Cardiac septum (tissue), 1 donor: ENCODE measurements at regions not wholly inside any gene's neighbourhood (a gene's known extent, or its start where the extent isn't known, plus 50 kb on each side); places are given as distances from the start of the nearest gene placed in this dataset.
A peak's percentile ranks its signal among the peaks of the same experiment; 100 is the strongest.

ENCODE experiments used
- DNase-seq: peaks from one replicate; pipeline ENCODE4 v3.0.0-alpha.2; 2020; ENCODE audit warnings: low spot score
- intact Hi-C: fragments of 100-400 bp; cut with DNase I; formaldehyde crosslinking; loops from one replicate; pipeline ENCODE4 v1.14.0; 2022
- donor health status: DM: no; HTN: no; CAD: no.

DNA sequence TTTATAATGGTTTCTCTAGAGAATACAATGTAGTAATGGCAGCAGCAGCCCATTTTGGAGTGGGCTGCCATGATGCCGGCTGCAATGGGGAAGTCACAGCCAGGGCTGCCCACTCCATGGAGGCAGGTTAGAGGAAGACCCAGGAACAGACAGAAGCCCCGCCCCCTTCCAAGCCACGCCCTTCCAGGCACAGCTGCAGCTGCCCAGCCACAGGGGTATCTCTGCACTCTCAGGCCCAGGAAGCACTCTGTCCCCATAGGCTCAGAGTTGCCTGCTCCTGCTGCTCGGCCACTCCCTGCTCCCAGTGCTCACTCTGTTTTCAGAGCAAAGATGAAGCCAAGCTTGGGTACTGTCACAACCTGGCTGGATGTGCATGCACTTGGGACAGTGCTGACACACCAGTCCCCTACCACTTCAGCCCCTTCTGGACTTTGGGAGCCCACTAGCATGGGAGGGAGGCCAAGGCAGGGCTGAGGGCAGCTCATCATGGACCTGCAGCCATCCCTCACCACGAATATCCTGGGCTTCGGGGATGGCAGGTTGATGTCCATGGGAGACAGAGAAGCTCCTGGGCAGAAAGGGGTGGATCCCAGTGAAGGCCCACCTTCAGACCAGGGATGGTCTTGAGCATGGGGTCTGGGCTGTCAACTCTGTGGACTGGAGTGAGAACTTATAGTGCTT is 1224.2 kb downstream of the SLITRK5 start:
- no peak for DNase-seq
- intact Hi-C loops: no loop called here

DNA sequence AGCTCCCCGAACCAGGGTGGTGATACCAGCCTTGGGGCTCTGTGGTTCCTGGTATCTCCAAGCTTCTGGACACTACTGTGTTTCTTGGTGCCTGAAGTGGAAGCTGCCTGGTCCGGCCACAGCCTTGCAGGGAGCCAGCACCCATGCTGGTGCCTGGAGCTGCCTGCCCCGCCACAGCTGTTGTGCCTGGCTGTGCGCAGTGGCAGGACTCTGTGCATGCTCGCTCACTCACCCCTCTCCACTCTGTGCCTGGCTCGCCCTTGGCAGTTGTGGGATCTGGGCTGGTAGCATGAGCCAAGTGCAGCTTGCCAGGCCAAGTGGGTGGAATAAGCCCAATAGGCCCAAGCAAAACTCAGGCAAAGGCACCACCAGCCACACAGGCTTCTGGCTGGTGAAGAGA is 1225.3 kb downstream of the SLITRK5 start:
- no peak for DNase-seq
- intact Hi-C loops: no loop called here

DNA sequence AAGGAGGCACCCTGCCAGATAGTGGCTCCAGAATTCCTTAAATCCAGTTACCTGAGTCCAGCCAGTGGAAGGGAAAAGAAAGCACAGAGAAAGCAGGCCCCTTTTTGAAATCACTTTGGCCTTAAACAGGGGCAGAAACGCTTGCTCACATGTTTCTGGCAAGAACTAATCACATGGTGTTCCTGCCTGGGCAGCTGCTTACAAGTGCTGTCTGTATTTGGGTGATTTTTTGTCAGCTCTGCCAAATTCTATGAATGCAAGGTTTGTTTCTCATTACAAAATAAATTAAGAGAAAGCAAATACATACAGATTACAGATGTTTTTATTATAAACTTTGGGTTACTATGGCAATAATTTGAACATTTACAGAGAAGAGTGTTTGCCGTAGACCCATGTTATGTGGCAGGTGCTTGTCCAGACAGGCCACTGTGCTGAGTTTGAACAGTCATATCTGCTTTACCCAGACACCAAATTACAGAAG is 1237.8 kb downstream of the SLITRK5 start:
- no peak for DNase-seq
- intact Hi-C loops: no loop called here

DNA sequence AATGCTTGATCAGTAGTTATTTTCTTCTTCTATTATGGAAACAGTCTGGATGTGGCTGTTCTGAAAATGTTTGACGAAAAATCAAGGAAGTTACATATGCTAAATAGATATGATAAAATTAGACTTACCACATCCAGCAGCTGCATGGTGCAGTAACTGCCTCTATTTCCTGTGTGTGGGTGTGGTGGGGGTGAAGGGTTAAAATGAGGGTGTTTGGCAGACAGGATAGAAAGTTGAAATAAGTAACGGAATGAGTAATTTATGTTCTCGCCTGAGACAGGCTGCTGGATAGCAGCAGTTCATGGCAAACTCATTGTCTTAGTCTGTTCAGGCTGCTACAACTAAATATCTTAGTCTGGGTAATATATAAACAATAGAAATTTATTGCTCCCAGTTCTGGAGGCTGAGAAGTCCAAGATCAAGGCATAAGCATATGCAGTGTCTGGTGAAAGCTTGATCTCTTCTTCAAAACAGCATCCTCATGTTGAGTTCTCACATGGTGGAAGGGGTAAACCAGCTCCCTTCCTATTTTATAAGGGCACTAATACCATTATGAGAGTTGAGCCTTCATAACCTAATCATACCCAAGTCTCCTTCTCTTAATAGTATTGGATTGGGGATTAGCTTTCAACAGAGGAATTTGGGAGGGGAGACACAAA is 1248.9 kb downstream of the SLITRK5 start:
- DNase-seq: no peak
- intact Hi-C loops: no loop called here

DNA sequence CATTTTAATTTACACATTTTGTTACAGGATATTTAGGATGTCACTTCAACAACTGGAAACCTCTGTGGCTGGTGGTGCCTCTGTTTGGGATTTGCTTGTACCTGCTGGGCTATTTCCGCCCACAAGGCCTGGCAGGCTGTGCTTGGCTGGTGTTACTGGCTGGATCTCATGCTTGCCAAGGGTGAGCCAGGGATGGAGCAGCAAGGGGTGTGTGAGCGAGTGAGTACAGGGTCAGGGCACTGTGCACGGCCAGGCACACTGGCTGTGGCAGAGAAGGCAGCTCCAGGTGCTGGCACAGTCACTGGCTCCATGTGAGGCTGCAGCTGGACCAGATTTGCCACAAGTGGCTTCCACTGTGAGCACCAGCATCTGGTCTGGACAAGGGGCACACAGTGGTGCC is 1254.8 kb downstream of the SLITRK5 start:
- peak; percentile 70 for DNase-seq
- intact Hi-C loops: no loop called here

DNA sequence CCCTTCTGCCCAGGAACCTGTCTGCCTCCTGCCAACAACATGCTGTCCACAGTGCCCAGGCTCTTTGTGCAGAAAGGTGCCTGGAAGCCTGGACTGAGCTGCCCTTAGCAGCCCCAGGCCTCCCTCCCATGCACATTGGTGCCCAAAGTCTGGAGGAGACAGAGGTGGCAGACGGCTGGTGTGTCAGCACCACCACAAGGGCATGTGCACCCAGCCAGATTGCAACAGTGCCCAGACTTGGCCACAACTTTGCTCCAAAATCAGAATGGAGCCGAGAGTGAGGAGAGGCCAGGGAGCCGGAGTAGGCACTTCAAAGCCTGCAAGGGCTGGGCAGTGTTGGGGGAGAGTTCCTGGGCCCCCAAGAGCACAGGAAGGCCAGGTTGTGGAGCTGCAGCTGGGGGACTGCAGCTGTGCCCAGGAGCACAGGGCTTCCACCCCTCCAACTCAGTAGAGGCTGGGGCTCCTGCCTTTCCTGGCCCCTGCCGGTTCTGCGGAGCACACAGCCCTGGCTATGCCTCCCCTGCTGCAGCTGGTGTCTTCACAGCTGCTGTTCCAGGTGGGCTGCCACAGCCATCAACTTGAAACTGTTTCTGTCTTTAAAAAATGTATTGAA is 1255.8 kb downstream of the SLITRK5 start:
- intact Hi-C loops: no loop called here
- no peak for DNase-seq

DNA sequence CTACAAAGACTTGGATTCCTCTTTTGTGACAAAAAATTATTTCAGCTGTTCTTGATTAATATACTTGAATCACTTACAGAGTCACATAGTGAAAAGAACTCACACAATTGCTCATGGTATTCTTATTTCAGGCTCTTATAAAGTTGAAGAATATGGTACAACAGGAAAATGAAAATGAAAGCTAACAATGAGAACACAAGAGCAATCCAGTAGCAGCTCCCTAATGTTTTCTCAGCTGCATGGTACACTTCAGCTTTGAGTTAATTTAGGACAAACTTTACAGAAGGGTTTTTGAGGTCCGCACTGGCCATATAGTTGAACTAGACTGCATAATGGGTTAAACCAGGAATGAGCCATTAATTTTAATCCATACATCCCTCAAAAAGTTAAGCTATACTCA is 1261.8 kb downstream of the SLITRK5 start:
- intact Hi-C loops: no loop called here
- no peak for DNase-seq

DNA sequence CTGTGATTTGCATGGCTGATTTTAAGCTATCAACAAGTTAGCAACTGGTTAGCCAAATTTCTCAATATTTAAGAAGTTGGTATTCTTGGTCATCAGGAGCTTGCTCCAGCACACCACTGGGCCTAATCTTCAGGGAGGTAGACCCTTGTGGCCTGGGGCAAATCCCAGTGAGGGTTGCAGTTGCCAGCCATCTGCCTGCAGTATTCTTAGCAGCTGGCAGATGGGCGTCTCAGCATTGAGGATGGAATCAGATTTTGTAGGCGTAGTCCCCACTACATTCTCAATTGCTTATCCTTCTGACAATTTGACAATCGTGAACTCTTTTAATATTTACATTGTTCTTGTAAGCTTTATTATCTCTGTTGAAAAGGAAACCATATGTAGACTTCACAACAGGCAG is 1266.2 kb downstream of the SLITRK5 start:
- DNase-seq: no peak
- intact Hi-C loops: no loop called here

DNA sequence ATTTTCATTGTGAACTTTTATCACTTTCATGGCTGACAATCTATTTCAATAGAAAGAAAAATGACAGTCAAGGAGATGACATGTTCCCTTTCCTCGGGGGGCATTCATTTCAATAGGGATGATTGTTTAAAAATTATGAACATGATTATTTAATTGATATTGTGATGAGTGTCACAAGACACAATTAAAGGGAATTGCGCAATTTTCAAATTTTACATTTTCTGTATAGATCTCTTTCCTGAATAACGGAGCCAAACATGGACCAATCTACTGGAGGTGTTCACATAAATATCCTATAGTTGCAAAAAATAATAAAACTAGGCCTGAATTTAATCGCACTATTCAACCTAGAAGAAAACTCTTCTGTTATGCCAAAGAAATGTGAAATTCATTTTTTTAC is 1274.6 kb downstream of the SLITRK5 start:
- DNase-seq: no peak
- intact Hi-C loops: no loop called here

DNA sequence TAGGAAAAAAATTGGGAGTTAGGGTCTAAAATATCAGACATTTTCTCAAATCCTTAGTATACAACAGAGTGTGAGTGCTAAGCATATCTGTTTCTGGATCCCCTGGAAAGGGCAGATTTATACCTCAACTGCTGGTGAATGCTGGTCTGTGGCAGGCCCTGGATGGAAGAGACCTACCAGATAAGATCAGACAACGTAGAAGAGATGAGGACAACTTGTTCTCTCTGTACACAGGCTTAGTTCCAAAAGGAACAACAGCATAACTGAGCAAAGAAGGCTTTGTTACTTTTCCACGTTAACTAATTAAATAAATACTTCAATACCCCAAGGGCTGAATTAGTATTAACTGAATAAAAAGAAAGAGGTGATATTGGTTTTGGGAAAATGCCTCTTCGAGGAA is 1277.3 kb downstream of the SLITRK5 start:
- intact Hi-C loops: no loop called here
- no peak for DNase-seq

DNA sequence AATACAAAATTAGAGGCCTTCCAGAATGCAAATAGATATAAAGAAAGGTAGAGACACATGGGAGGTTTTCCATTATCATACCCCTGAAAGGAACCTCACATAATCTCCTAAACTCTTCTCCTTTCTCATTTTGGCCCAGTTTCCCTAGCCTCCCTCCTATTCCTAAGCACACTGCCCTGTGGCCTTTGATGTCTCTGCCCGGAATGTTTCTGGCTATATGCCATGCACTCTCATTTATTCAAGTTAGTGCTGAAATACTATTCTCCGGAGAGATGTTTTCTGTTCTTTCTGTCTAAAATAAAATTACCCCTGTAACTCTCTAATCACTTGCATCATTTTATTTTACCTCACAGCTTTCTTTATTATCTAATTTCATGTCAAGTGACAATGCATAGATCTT is 1287.7 kb downstream of the SLITRK5 start:
- intact Hi-C loops: no loop called here
- DNase-seq: no peak

DNA sequence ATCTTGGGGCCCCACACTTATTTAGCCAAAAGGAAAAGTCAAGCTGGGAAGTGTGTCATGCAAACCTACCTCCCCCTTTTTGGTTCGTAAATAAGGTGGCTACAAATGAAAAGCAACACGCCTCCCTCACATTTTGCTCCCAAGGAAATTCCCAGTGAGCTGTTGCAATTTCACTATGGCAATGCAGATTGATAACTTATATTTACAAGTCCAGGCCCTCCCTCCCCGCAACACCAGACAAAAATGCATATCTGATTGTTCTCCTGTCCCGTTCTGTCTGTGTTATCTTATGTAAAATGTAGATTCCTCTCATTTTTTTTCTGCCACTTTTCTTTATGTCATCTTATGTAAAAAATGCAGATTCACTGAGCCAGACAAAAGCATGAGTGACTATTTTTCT is 1305.3 kb downstream of the SLITRK5 start:
- intact Hi-C loops: no loop called here

DNA sequence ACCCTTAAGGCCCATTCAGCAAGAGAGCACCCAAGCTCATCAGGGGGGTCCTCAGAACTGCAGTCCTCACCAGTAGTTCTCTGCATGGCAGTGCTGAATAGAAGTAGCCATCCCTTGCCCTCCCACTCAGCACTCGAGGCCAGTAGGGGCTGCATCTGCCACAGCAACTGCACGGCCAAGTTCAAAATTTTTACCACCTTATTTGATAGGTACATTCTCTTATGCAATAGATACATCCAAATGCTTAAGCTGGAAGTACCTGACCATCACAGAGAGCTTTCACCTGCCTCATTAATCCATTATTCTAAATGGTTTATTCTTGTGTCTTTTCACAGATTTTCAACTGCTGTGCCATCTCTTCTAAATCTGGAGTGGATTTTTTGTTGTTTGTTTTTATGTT is 1307.4 kb downstream of the SLITRK5 start:
- intact Hi-C loops: no loop called here
- DNase-seq: no peak

More for the DNA sequence above, 1305.3 kb downstream of the SLITRK5 start:
- DNase-seq: no peak

DNA sequence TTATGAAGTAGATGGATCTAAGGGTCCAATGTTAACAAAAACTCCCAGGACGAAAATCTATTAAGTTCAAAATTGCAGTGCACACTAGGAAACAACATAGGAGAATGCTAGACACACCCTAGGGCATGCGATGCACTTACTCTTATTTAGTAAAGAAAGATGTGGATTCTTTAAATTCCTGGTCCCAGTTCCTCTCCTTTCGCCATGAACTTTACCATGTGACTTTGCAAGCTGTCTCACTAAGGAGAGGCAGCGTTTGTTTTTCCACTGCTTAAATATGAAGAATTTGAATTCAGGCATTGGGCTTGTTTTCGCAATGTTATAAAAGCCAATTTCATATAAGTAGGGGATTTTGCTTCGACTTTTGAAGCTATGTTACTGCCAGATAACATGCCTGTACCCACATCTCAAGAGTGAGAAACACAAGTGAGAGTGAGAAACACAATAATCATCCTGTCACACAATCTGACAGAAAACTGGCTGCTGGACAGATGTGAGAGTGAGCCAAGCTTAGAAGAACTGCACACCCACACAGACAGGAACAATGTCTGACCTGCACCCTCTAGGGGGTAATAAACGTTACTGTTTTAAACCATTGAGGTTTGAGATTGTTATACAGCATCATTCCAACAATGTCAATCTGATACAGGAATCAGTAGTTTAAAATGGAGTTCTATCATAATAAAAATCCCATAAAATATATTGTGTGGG is 1308.4 kb downstream of the SLITRK5 start:
- peak; percentile 76 for DNase-seq
- intact Hi-C loops: no loop called here

DNA sequence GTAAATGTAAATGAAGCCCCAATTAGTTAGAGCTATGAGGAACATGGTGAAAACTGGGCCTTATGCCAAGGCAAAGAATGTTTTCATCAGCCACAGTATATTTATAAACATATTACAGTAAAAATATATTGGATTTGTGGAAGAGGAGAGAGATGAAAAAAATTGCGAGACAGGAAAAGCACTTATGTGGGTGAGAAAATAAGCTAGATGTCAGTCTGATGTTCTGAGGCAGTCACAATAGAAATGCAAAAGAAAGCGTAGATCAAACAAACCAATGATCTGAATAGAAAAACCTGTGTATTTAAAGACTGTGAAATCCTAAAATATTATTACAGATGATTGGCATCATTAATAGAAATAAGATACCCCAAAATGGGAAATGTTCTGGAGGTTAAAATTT is 1332.5 kb downstream of the SLITRK5 start:
- no peak for DNase-seq
- intact Hi-C loops: no loop called here

DNA sequence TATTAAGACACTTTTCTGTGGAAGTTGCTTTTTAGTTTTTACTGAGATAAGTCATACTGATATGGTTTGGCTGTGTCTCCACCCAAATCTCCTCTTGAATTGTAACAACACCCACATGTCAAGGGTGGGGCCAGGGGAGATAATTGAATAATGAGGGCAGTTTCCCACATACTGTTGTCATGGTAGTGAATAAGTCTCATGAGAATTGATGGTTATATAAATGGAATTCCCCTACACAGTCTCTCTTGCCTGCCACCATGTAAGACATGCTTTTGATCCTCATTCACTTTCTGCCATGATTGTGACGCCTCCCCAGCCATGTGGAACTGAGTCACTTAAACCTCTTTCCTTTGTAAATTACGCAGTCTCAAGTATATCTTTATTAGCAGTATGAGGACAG is 1340.4 kb downstream of the SLITRK5 start:
- DNase-seq: no peak
- intact Hi-C loops: no loop called here

DNA sequence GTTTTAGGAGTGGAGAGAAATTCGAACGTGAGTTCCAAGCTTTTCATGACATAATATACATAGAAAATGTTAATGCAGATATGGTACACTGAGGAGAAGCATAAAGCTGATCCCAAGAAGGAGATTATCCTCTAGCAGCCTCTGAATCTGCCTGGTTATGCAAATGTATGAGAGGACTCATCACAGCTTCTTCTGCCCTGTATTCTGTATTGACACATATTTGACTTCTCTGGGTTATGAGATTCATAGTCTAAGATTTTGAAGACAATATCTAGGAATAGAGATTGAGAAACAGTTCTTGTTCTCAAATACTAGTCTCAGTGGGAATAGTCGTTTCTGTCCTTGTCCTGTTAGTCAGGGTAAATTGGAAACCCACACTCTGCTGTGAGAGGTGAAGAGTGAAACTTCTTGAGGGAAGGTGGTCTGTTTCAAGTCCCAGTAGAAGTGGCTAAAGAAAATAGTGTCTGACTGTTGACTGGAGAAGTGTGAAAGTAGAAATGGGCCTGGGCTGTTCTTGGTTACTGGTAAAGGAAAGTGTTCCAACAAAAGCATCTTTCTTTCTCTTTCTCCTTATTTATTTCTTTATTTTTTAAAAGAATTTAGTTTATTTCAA is 1356.6 kb downstream of the SLITRK5 start:
- no peak for DNase-seq
- intact Hi-C loops: no loop called here

DNA sequence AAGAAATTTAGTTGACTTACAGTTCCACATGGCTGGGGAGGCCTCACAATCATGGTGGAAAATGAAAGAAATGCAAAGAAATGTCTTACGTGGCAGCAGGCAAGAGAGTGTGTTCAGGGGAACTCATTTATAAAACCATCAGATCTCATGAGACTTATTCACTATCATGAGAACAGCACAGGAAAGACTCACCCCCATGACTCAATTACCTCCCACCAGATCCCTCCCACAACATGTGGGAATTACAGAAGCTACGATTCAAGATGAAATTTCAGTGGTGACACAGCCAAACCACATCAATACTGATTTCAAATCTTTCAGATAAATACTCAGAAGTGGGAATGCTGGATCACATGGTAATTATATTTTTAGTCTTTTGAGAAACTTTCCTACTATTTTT is 1357.9 kb downstream of the SLITRK5 start:
- DNase-seq: no peak
- intact Hi-C loops: no loop called here

DNA sequence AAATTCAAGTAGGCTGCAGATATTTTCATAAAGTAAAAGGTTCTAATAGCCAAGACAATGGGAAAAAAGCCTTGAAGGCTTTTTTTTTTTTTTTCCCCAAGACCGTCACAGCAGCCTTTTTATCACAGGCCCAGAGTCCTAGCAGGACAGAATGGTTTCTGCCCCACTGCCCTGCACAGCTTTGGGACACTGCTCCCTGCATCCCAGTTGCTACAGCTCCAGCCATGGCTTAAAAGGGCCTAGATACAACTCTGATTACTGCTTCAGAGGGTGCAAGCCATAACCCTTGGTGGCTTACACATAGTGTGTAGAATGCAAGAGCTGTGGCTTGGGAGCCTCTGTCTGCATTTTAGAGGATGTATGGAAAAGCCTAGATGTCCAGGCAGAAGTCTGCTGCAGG is 1362.8 kb downstream of the SLITRK5 start:
- DNase-seq: no peak
- intact Hi-C loops: no loop called here

DNA sequence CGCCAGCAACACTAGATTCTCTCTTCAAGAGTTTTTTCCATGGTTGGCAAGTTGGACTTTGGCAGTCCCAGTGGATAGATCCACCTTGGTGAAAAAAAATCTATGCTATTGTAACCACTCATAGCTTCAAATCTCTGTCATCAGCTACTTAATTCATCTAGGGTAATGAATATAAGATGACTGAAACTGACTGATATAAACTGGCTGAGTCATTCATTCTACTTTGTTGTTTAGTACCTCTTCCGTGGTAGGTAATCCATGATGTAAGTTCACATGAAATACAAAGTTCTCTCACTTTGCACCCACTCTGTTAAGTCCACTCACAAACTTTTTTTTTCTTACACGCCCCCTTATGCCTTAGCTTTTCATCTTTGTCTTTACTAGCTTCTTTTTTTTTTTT is 1381.5 kb downstream of the SLITRK5 start:
- intact Hi-C loops: loop anchor here (10.0 kb wide), 1 partner anchor 1008 kb away; no protein-coding TSS in a partner anchor
- no peak for DNase-seq
